ENCODE measurements at regions not wholly inside any gene's neighbourhood (a gene's known extent, or its start where the extent isn't known, plus 50 kb on each side); places are given as distances from the start of the nearest gene placed in this dataset.

GRCh38 chr18:76569644-76570419 lies 74.8 kb upstream of the ZNF516 start:
- ChIA-PET POLR2A (ENCODE audit: unreplicated experiment) (no interaction called here), CTCF (no interaction called here)
- no peak for DNase-seq
- Histone ChIP-seq H4K20me1 (ENCODE audit: low read length) (no peaks in the 10 kb centered on the region), H3K4me3 (ENCODE audit: low read length) (no peak overlapping the region), H2AFZ (ENCODE audit: low read length) (no peak overlapping the region), H3F3A (ENCODE audit: low read length, unreplicated experiment) (no peaks in the 10 kb centered on the region), H3K9ac (ENCODE audit: low read length) (no peak overlapping the region), H3K9me3 (ENCODE audit: low read length) (no peaks in the 10 kb centered on the region), H3K4me1 (ENCODE audit: insufficient read depth, low read length) (peaks cover 21% of the 10 kb centered on the region), H3K4me2 (ENCODE audit: low read length) (no peak overlapping the region), H3K79me2 (ENCODE audit: low read length) (no peaks in the 10 kb centered on the region), H3K27ac (ENCODE audit: low read length) (no peak overlapping the region), H3K27me3 (ENCODE audit: low read length) (no peaks in the 10 kb centered on the region), H3K36me3 (ENCODE audit: low read depth, low read length) (no peaks in the 10 kb centered on the region), H3K9me2 (replicated peaks; ENCODE audit: low read length) (no peaks in the 10 kb centered on the region)
- BruUV-seq (replicated peaks), result no TSS peak
- ATAC-seq, result no peak
- TF ChIP-seq EZH2 (IDR thresholded peaks at IDR 0.05; ENCODE audit: low read length, unreplicated experiment) (no peak), EZH2phosphoT487 (IDR thresholded peaks at IDR 0.05; ENCODE audit: borderline replicate concordance, low read length) (no peak), CTCF (conservative IDR thresholded peaks at IDR 0.05; ENCODE audit: low read depth, low read length) (no peak)
- intact Hi-C loops (cut with micrococcal nuclease), result no loop called here

GRCh38 chr18:76568731-76569130 lies 73.7 kb upstream of the ZNF516 start:
- intact Hi-C loops (cut with micrococcal nuclease), result no loop called here
- Histone ChIP-seq H3K9me2 (replicated peaks; ENCODE audit: low read length) (no peaks in the 10 kb centered on the region), H3K9ac (ENCODE audit: low read length) (no peak overlapping the region), H3K27me3 (ENCODE audit: low read length) (no peaks in the 10 kb centered on the region), H3K4me2 (ENCODE audit: low read length) (no peak overlapping the region), H3K4me3 (ENCODE audit: low read length) (no peak overlapping the region), H3K36me3 (ENCODE audit: low read depth, low read length) (no peaks in the 10 kb centered on the region), H4K20me1 (ENCODE audit: low read length) (no peaks in the 10 kb centered on the region), H3K27ac (ENCODE audit: low read length) (no peak overlapping the region), H3K9me3 (ENCODE audit: low read length) (no peaks in the 10 kb centered on the region), H3K79me2 (ENCODE audit: low read length) (no peaks in the 10 kb centered on the region), H2AFZ (ENCODE audit: low read length) (no peak overlapping the region), H3F3A (ENCODE audit: low read length, unreplicated experiment) (no peaks in the 10 kb centered on the region), H3K4me1 (ENCODE audit: insufficient read depth, low read length) (peaks cover 29% of the 10 kb centered on the region)
- POLR2A ChIA-PET (ENCODE audit: unreplicated experiment), result no interaction called here
- BruUV-seq (replicated peaks), result no TSS peak
- CTCF ChIA-PET, result no interaction called here
- no peak for ATAC-seq
- no peak for TF ChIP-seq EZH2 (IDR thresholded peaks at IDR 0.05; ENCODE audit: low read length, unreplicated experiment)
- no peak for TF ChIP-seq CTCF (conservative IDR thresholded peaks at IDR 0.05; ENCODE audit: low read depth, low read length)
- TF ChIP-seq EZH2phosphoT487 (IDR thresholded peaks at IDR 0.05; ENCODE audit: borderline replicate concordance, low read length), result no peak
- no peak for DNase-seq

GRCh38 chr18:76567835-76568445 lies 72.9 kb upstream of the ZNF516 start:
- POLR2A ChIA-PET (ENCODE audit: unreplicated experiment), result no interaction called here
- no peaks in the 10 kb centered on the region for H3K27me3 ChIP-seq (ENCODE audit: low read length)
- peaks cover 22% of the 10 kb centered on the region for H3K4me1 ChIP-seq (ENCODE audit: insufficient read depth, low read length)
- H3F3A ChIP-seq (ENCODE audit: low read length, unreplicated experiment), result no peaks in the 10 kb centered on the region
- DNase-seq, result no peak
- no peak overlapping the region for H3K4me2 ChIP-seq (ENCODE audit: low read length)
- no peak overlapping the region for H3K4me3 ChIP-seq (ENCODE audit: low read length)
- H2AFZ ChIP-seq (ENCODE audit: low read length), result no peak overlapping the region
- TF ChIP-seq CTCF (conservative IDR thresholded peaks at IDR 0.05; ENCODE audit: low read depth, low read length), result no peak
- no peak for TF ChIP-seq EZH2 (IDR thresholded peaks at IDR 0.05; ENCODE audit: low read length, unreplicated experiment)
- no peak for TF ChIP-seq EZH2phosphoT487 (IDR thresholded peaks at IDR 0.05; ENCODE audit: borderline replicate concordance, low read length)
- intact Hi-C loops (cut with micrococcal nuclease), result no loop called here
- no peak overlapping the region for H3K27ac ChIP-seq (ENCODE audit: low read length)
- no peaks in the 10 kb centered on the region for H3K79me2 ChIP-seq (ENCODE audit: low read length)
- ATAC-seq, result no peak
- H3K9ac ChIP-seq (ENCODE audit: low read length), result no peak overlapping the region
- no peaks in the 10 kb centered on the region for H3K9me3 ChIP-seq (ENCODE audit: low read length)
- no peaks in the 10 kb centered on the region for H3K9me2 ChIP-seq (replicated peaks; ENCODE audit: low read length)
- BruUV-seq (replicated peaks), result no TSS peak
- no peaks in the 10 kb centered on the region for H3K36me3 ChIP-seq (ENCODE audit: low read depth, low read length)
- H4K20me1 ChIP-seq (ENCODE audit: low read length), result no peaks in the 10 kb centered on the region
- CTCF ChIA-PET, result no interaction called here
